Neural progenitor cell (in vitro differentiated cells): ENCODE measurements at regions not wholly inside any gene's neighbourhood (a gene's known extent, or its start where the extent isn't known, plus 50 kb on each side); places are given as distances from the start of the nearest gene placed in this dataset.

Experiments
- DNase-seq: peaks from one replicate; pipeline ENCODE4 v3.0.0-alpha.2; 2016; ENCODE audit warnings: low spot score
- H2AFZ ChIP-seq: fragments of 200-600 bp; sonication (generic); replicated peaks from 2 replicates; pipeline ENCODE4 v1.6.1; 2016; ENCODE audit warnings: antibody characterized with exemption
- H3F3A ChIP-seq: fragments of 200-600 bp; sonication (generic); 2 replicates; pipeline ENCODE4 v1.6.1; 2016; ENCODE audit warnings: antibody characterized with exemption, low read depth
- H3K27ac ChIP-seq: fragments of 200-600 bp; sonication (generic); 2 replicates; pipeline ENCODE4 v1.5.1; 2016; ENCODE audit warnings: mild to moderate bottlenecking
- H3K27me3 ChIP-seq: fragments of 200-600 bp; sonication (generic); 2 replicates; pipeline ENCODE4 v1.6.1; 2016; ENCODE audit warnings: mild to moderate bottlenecking, moderate library complexity
- H3K36me3 ChIP-seq: fragments of 200-600 bp; sonication (generic); 2 replicates; pipeline ENCODE4 v1.5.1; 2016
- H3K4me1 ChIP-seq: fragments of 200-600 bp; sonication (generic); 2 replicates; pipeline ENCODE4 v1.6.1; 2016; ENCODE audit warnings: mixed run types
- H3K4me2 ChIP-seq: fragments of 200-600 bp; sonication (generic); 2 replicates; pipeline ENCODE4 v1.6.1; 2016
- H3K4me3 ChIP-seq: fragments of 200-600 bp; sonication (generic); 2 replicates; pipeline ENCODE4 v1.5.1; 2016
- H3K79me2 ChIP-seq: fragments of 200-600 bp; sonication (generic); 2 replicates; pipeline ENCODE4 v1.6.1; 2016; ENCODE audit warnings: low read depth
- H3K9ac ChIP-seq: fragments of 200-600 bp; sonication (generic); 2 replicates; pipeline ENCODE4 v1.6.1; 2016
- H3K9me3 ChIP-seq: fragments of 200-600 bp; sonication (generic); 2 replicates; pipeline ENCODE4 v1.5.1; 2016; ENCODE audit warnings: low read depth
- H4K20me1 ChIP-seq: fragments of 200-600 bp; sonication (generic); 2 replicates; pipeline ENCODE4 v1.6.1; 2016; ENCODE audit warnings: low read depth
- H3K27ac Mint-ChIP-seq: 3 replicates; pipeline ENCODE4 v1.8.0; 2021; ENCODE audit warnings: mixed read lengths
- H3K27me3 Mint-ChIP-seq: 2 replicates; pipeline ENCODE4 v1.8.0; 2022; ENCODE audit warnings: low read depth, mild to moderate bottlenecking, inconsistent platforms, moderate library complexity, mixed read lengths; ENCODE audit not compliant: insufficient read depth
- H3K36me3 Mint-ChIP-seq: 3 replicates; pipeline ENCODE4 v1.8.0; 2021; ENCODE audit warnings: mixed read lengths
- H3K4me1 Mint-ChIP-seq: 3 replicates; pipeline ENCODE4 v1.8.0; 2021; ENCODE audit warnings: mixed read lengths
- H3K4me3 Mint-ChIP-seq: 3 replicates; pipeline ENCODE4 v1.8.0; 2021; ENCODE audit warnings: mild to moderate bottlenecking, moderate library complexity, mixed read lengths
- H3K9me3 Mint-ChIP-seq: 3 replicates; pipeline ENCODE4 v1.8.0; 2020; ENCODE audit warnings: mixed read lengths
- CTCF ChIP-seq: fragments of 200-600 bp; sonication (generic); IDR thresholded peaks from 2 replicates; pipeline ENCODE4 v1.5.1; 2017; ENCODE audit warnings: antibody characterized with exemption, mild to moderate bottlenecking
- EZH2 ChIP-seq: fragments of 200-600 bp; sonication (generic); IDR thresholded peaks from 2 replicates; pipeline ENCODE4 v1.6.1; 2017; ENCODE audit warnings: antibody characterized with exemption, mild to moderate bottlenecking, moderate library complexity
- EZH2phosphoT487 ChIP-seq: fragments of 200-600 bp; sonication (generic); IDR thresholded peaks from 2 replicates; pipeline ENCODE4 v1.6.1; 2017; ENCODE audit warnings: antibody characterized with exemption

- Histone ChIP-seq H2AFZ (no peak overlapping the region), H3K9ac (no peak overlapping the region)
- no peak for DNase-seq
These were observed 114.1 kb upstream of the GALNT15 start for GRCh38 chr3:16060358-16060852.

GRCh38 chr3:16060945-16061344 lies 113.5 kb upstream of the GALNT15 start:
- Histone ChIP-seq H3K36me3 (no peaks in the 10 kb centered on the region), H3K27ac (no peak overlapping the region), H3K4me3 (no peak overlapping the region), H3K27me3 (no peaks in the 10 kb centered on the region), H3K9me3 (no peaks in the 10 kb centered on the region), H3K4me2 (no peak overlapping the region), H2AFZ (no peak overlapping the region), H3F3A (no peaks in the 10 kb centered on the region), H3K9ac (no peak overlapping the region), H3K79me2 (no peaks in the 10 kb centered on the region), H3K4me1 (no peaks in the 10 kb centered on the region), H4K20me1 (no peaks in the 10 kb centered on the region)
- no peak for DNase-seq
- TF ChIP-seq CTCF, result no peak
- TF ChIP-seq EZH2phosphoT487, result no peak
- no peak for TF ChIP-seq EZH2
- Mint-ChIP-seq H3K36me3 (no peaks in the 10 kb centered on the region), H3K4me3 (no peak overlapping the region), H3K9me3 (no peaks in the 10 kb centered on the region), H3K27me3 (peaks cover 4% of the 10 kb centered on the region), H3K27ac (no peak overlapping the region), H3K4me1 (peaks cover 4% of the 10 kb centered on the region)

More at GRCh38 chr3:16060358-16060852, 114.1 kb upstream of the GALNT15 start:
- H3K9me3 Mint-ChIP-seq, result no peaks in the 10 kb centered on the region
- no peaks in the 10 kb centered on the region for H3K36me3 ChIP-seq
- no peak overlapping the region for H3K4me3 ChIP-seq
- H3K27ac Mint-ChIP-seq, result no peak overlapping the region
- H3K9me3 ChIP-seq, result no peaks in the 10 kb centered on the region
- H3K27ac ChIP-seq, result no peak overlapping the region
- H3K4me2 ChIP-seq, result no peak overlapping the region
- no peaks in the 10 kb centered on the region for H4K20me1 ChIP-seq
- peaks cover 4% of the 10 kb centered on the region for H3K27me3 Mint-ChIP-seq
- H3K4me1 ChIP-seq, result no peaks in the 10 kb centered on the region
- H3F3A ChIP-seq, result no peaks in the 10 kb centered on the region
- H3K4me1 Mint-ChIP-seq, result peaks cover 2% of the 10 kb centered on the region
- no peaks in the 10 kb centered on the region for H3K79me2 ChIP-seq
- H3K36me3 Mint-ChIP-seq, result no peaks in the 10 kb centered on the region
- no peaks in the 10 kb centered on the region for H3K27me3 ChIP-seq
- H3K4me3 Mint-ChIP-seq, result no peak overlapping the region
- TF ChIP-seq EZH2 (no peak), EZH2phosphoT487 (no peak), CTCF (no peak)

GRCh38 chr3:16061491-16061890 lies 113.0 kb upstream of the GALNT15 start:
- no peak for TF ChIP-seq EZH2phosphoT487
- TF ChIP-seq CTCF, result no peak
- no peak for TF ChIP-seq EZH2
- Histone ChIP-seq H3K9ac (no peak overlapping the region), H3F3A (no peaks in the 10 kb centered on the region), H3K4me3 (no peak overlapping the region), H3K9me3 (no peaks in the 10 kb centered on the region), H3K4me2 (no peak overlapping the region), H3K27ac (no peak overlapping the region), H3K79me2 (no peaks in the 10 kb centered on the region), H3K27me3 (no peaks in the 10 kb centered on the region), H3K4me1 (no peaks in the 10 kb centered on the region), H2AFZ (no peak overlapping the region), H3K36me3 (no peaks in the 10 kb centered on the region), H4K20me1 (no peaks in the 10 kb centered on the region)
- H3K27me3 Mint-ChIP-seq, result peaks cover 4% of the 10 kb centered on the region
- no peak for DNase-seq
- no peak overlapping the region for H3K4me3 Mint-ChIP-seq
- H3K36me3 Mint-ChIP-seq, result no peaks in the 10 kb centered on the region
- H3K27ac Mint-ChIP-seq, result no peak overlapping the region
- H3K9me3 Mint-ChIP-seq, result no peaks in the 10 kb centered on the region
- H3K4me1 Mint-ChIP-seq, result peaks cover 4% of the 10 kb centered on the region
